Activated effector memory CD4-positive, alpha-beta T cell treated with Interleukin-2 at 50 U/mL for 16 hours (primary cell): ENCODE measurements at regions not wholly inside any gene's neighbourhood (a gene's known extent, or its start where the extent isn't known, plus 50 kb on each side); places are given as distances from the start of the nearest gene placed in this dataset.
A peak's percentile ranks its signal among the peaks of the same experiment; 100 is the strongest.

Experiments used
- DNase-seq: peaks from one replicate; pipeline ENCODE4 v3.0.0-alpha.2; 2020

DNA sequence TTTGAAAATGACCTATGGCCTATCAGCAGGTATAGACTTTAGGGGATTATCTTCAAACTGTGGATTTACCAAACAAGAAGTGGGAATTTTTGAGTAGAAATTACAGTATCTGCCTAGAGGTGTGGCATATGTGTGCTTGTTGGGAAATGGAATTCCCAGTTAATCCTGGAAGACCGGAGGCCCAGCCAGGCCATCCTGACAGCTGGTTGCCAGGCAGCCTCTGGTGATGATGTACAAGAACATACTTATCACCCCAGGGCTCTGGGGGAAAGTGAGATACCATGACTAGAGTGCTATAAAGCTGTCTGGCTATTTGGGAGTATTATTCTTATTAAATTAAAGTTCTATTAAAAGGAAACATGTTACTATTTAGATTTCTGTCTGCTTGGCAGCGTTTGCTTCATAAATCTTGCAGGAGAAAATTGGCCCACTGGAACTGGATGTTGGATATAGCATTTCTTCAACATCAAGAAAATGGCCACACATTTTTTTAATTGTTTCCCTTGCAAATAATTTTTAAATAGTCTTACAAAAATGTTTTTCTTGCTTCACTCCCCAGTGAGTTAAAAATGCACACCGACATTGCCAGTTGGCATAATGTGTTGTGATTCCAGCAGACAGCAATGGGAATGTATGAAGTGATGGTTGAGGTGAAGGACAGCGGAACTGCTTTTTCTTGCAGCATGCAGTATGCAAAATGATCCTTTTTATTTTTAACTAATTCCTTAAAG is 187.8 kb downstream of the MYLK4 start:
- no peak for DNase-seq

- no peak for DNase-seq
These were observed 189.6 kb downstream of the MYLK4 start for GRCh38 chr6:2560917-2561698.

- no peak for DNase-seq
These were observed 190.4 kb downstream of the MYLK4 start for GRCh38 chr6:2560140-2560818.

DNA sequence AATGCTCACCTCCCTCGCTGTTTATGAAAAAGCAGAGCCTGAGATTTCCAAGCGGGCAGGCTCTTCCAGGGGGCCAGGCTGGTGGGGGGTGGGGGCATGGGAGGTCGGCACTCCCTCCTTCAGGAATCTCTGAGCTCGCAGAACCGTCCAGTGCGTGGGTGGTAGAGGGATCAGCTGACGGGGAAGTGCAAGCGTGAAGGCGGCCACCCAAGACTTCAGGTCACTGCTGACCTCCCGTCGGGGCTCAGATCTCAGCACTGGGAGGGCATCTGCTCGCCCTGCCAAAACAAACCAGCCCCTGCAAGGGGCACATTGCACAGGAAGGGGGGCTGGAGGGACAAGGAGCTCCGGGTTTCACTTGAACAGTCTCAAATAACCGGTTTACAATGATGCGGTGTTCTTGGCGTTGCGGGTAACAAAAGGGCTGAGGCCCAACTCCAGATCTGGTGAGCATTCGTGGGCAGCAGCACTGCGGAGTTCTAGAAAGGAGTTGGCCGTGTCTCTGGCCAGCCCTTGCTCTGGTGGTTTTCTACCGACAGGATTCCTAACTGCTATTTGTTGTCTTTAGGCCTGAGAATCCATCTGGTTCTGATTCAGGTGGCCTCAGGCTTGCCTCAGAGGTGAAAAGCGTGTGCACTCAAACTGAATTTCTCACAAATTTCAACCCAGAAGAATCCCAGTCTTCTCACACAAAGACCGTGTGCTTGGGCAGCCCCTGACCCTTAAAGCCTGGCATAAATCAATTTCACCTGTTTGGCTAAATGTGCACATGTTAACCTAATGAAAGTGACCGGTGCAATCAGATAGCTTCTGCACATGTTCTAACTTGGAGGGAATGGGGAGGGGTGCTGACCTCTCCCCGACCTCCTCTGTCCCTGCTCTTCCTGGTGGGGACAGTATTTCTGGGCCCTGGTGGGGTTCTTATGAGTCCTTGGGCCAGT is 191.6 kb downstream of the MYLK4 start:
- DNase-seq, result no peak

DNA sequence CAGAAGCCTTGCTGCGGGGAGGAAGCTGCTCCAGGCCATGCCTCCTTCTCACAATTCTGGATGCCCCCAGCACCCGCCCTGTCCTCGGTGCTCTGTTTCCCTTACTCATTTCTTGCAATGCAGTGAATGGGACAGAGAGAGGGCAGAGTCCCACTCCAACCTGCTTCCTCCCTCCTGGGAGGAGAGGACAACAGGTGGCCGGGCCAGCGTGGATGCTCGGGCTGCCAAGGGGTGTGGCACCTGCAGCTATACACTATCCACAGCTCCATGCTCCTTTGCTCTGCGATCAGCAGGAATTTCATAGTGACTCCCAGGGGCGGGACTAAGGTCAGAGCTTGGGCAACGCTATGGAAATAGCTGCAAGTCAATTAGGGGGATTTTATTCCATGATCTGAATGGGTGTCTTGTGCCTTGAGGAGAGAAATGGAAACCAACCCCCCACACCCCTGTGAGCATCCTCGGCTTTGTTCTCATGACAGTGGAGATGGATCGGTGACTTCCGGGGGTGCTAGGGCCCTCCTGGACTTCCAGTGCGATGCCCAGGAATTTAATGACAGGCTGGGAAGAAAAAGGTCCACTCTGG is 192.5 kb downstream of the MYLK4 start:
- no peak for DNase-seq

DNA sequence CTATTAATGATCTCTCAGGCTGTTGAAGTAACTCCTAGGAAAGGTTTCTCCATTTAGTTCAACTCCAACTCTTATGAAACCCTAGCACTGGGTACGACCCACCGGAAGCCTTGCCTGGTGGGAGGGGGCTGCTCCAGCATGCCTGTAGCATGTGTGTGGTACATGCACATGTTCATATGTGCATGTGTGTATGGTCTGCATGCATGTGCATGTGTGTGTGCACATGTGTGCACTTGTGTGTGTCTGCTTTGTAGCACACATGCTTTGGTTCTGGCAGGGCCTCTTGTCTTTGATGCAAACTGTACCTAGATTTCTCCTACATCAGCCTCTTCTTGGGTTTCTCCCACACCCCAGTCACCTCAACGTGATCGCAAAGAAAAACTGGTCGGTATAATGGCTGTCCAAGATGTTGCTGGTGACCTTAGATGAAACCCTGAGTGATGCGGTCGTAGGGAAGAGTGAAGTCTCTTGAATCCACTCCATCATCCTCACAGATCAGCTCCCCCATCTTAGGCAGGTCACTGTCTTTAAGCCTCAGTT is 193.5 kb downstream of the MYLK4 start:
- DNase-seq, result no peak

DNA sequence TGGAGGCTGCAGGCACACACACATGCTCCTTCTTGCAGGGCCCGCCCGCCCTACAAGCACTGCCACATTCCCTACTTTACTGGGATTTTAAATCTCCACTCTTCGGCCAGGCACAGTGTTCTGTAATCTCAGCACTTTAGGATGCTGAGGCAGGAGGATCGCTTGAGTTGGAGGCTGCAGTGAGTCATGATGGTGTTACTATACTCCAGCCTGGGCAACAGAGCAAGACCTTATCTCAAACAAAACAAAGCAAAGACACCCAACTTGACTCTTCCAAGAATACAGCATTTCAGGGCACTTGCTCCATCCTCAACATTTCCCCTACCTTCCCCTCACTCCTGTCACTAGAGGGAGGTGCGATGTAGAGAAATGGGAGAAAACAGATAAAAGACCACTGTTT is 194.0 kb downstream of the MYLK4 start:
- no peak for DNase-seq

DNA sequence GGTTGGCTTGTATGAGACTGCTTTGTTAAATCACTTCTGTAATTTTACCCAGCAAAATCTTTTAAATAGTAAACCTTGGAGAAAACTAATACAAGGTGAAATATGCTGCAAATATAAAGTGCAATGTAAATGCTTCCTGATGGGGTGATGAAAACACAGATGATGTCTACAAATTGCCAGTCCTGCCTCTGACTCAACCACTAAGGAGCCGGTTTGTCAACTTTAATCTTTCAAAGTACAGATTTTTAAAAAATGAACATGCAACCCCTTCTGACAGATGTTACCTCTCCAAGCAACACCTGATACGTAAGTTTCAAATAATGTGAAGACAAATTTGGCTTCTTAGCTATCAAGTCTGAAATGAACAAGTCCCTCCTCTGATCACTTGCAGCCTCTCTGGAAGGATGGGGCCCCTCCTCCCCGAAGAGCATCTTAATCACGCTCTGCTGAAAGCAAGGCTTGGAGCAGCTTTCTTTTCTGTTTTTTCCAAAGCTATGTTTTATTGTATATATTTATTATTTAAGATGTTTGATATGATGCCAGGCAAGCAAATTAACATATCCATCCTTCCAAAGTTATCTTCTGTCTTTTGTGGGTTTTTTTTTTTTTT is 196.0 kb downstream of the MYLK4 start:
- DNase-seq, result no peak

DNA sequence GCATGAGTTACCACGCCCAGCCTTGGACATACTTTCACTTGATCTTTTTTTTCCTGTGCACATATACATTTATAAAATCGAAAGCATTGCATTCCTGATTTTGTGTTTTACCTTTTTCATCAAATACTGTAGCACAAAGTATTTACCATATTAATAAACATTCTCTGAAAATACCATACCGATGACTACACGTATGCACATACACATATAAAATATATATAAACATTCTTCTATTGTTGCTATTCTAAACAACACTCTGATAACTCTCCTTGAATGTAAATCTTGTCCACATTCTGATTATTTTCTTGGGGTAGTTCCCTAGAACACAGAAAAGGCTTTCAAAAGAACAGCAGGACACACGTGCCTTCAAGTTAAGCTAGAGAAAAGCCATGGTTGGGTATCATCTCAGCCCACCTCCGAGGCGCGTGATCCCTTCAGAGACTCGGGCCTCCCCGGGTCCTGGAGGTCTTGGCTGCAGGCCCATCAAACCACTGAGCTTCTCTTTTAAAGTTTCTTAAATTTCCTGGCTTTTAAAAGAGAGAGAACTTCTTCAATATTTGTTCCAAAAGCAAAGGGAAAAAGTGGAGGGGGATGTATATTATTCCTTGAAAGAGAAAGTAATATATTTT is 198.1 kb downstream of the MYLK4 start:
- DNase-seq, result no peak

DNA sequence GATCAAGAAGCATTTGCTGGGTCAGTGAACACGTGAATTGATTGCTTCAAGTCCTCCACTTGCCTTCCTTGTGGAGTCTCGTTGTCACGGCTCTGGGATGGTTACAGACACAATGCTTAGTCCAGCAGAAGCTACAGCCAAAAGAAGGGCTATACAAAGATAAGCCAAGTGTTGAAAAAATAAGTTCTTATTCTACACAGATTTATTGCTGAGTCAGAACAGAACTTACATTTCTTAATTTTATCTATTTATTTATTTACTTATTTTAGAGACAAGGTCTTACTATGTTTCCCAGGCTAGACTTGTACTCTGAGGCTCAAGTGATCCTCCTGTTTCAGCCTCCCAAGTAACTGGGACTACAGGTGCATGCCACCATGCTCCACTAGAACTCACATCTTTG is 199.0 kb downstream of the MYLK4 start:
- DNase-seq, result no peak

DNA sequence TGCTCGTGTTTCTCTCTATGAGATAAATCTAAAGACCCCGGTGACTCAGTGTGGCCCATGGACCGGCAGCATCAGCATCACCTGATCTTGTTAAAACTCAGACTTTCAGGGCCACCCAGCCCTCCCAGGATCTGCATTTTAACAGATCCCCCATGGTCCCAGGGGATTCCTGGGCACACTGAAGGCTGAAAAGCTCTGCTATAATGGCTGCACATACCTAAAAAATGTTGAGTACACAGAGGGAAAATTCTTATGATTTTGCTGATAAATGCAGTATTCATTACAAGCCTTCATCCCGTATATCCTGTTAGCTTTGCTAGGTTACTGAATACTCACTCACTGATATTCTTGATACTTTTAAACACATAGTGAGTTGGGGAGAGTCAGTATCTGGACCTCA is 200.5 kb downstream of the MYLK4 start:
- DNase-seq, result no peak

DNA sequence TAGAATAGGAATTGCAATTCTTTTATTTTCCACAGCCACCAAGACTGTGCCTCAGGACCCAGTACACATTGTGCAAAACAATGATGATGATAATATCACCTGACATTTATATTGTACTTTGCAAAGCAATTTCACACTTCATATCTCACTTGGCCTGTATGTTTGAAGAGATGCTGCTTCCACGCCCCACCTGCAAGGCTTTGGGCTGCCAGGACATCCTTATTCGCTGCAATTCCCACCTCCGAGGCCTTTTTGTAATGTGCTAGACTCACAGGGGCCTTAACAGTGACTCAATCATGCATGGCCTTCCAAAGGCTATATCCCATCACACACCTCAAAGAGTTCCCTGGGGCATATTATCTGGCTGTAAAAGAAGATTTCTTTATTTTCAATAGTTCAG is 200.9 kb downstream of the MYLK4 start:
- DNase-seq, result no peak

DNA sequence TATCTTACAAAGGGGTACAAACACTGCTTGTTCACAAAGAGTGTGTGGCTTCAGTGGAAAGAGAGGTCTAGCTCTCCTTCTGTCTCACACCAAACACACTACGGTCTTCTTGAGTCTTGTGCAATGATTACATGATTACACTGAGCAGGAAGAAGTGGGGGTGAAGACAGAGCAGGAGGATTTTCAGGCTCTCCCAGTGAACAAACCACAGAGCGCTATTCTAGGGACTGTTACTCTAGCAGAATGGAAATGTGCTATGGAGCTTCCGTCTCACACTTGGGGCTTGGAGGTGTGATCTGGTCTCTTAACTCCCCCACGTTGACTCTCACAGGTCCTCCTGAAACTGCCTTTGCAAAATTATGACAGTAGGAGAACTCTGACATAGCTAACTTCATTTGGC is 203.4 kb downstream of the MYLK4 start:
- DNase-seq, result no peak

GRCh38 chr6:2546901-2547300 is 203.8 kb downstream of the MYLK4 start:
- no peak for DNase-seq

- DNase-seq, result no peak
These were observed 205.2 kb downstream of the MYLK4 start for GRCh38 chr6:2545383-2546038.

GRCh38 chr6:2543321-2543720 is 207.4 kb downstream of the MYLK4 start:
- no peak for DNase-seq

GRCh38 chr6:2542858-2543218 is 207.9 kb downstream of the MYLK4 start:
- DNase-seq, result peak; percentile 2

DNA sequence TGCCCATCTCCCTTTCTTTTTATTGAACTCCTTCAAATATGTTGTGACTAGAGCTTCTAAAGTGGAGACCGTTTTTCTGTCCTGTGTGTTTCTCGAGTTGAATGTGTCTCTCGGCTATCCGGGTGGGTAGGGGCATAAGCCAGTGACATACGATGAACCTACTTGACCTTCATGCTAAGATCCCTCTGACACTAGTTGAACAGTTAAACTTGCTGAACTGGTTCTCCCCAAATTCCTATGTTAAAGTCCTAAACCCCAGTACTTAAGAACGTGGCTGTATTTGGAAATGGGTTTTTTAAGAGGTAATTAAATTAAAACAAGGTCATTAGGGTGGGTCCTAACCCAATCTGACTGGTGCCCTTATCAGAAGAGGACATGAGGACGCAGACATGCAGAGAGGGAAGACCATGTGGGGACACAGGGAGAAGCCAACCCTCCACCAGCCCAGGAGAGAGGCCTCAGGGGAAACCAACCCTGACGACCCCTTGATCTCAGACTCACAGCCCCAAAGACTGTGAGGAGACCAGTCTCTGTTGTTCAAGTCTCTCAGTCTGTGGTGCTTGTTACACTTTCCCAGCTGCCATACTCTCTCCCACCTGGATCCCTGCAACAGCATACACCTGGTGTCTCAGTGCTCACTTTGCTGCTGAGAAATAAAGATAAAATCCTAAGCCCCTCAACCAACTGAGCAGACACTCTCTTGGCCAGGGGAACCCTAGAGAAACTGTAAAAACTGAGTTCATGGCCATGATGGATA is 208.4 kb downstream of the MYLK4 start:
- no peak for DNase-seq

DNA sequence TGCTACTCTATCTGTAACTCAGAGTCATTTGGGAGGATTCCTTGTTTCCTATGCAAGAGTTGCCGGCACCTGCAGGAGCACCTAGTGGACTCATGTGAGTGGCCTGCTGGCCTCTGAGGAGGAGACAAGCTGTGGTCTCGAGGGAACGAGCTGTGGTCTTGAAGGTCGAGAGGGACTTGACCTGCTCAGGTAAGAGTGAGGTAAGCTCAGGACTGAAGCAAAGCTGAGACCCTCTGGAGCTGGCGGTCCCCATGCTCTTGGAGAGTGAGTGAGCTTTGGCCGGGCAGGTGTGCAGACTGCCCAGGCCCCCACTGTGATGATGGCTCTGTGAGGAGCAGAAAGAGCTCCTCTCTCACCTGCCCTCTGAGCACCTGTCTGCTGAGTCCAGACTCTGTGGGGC is 214.3 kb downstream of the MYLK4 start:
- DNase-seq, result no peak

GRCh38 chr6:2535506-2535905 is 215.2 kb downstream of the MYLK4 start:
- DNase-seq, result no peak
